ENCODE measurements at regions not wholly inside any gene's neighbourhood (a gene's known extent, or its start where the extent isn't known, plus 50 kb on each side); places are given as distances from the start of the nearest gene placed in this dataset.
"Not testable (repeated sequence)": the region's sequence is repeated elsewhere in the genome, so short reads cannot be mapped to it uniquely, and the experiment has no call there.

DNA sequence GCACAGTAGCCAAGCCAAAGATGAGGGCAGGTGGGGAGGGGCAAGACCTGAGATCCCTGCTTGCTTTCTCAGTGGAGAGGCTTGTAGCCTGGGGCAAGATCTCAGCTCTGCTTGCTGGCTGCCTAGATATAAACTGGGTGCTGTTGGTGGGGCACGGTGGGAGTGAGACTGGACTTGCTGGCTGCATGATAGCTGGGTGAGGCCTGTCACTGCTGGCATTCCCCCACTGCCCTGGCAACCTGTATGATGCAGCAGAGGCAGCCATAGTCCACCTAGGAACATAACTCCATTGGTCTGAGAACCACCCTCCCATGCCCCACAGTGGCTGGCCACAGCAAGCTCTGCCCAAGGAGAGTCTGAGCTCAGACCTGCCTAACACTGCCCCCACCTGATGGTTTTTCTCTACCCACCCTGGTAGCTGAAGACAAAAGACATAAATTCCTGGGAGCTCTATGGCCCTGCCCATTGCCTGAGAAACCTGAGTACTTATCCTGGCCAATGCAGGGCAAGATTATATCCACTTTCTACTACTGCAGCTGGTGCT is 261.9 kb upstream of the DEPDC1 start:
- Histone ChIP-seq H3K4me1 (ENCODE audit: insufficient read depth, low read length) (no peaks in the 10 kb centered on the region), H3K4me3 (ENCODE audit: low read length) (no peak overlapping the region), H3K9me3 (ENCODE audit: low read length) (no peaks in the 10 kb centered on the region), H2AFZ (ENCODE audit: low read depth, low read length) (no peak overlapping the region), H3K27me3 (ENCODE audit: insufficient read depth, low read length) (no peaks in the 10 kb centered on the region), H3K36me3 (ENCODE audit: insufficient read depth, low read length) (no peaks in the 10 kb centered on the region)

DNA sequence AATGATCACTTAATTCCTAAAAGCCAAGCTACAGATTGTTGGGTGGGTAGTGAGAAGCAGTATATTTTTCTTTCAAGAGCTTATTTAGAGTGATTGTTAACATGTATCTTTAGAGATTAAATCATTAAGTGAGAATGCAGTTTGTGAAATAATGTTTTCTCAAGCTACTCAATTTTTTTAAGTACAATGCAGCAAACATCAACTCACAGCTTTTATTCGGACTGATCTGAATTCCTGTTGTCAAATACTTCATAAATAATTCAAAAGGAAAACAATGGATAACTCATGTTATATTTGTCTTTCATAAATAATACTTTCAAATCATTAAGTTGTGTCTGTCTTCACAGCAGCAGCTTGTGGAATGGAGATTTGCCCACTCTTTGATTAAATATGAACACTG is 271.1 kb upstream of the DEPDC1 start:
- no peak overlapping the region for H2AFZ ChIP-seq (ENCODE audit: low read depth, low read length)

DNA sequence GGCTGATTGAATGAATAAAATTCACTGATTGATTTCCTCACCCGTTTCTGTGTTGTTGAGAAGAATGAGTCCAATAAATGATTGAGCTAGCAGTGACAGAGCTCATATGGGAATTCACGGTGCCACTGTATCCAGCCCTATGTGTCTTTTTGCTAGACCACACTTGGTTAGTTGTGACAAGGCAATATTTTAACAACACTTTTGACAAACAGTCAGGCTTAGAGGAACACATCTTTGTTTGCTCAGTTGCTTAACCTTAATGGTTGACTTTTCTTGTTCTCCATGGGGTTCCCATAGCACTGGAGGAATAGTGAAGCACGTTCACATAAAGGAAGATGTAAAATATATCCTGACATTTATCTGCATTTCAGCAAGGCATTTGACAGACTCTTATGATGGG is 273.9 kb upstream of the DEPDC1 start:
- Histone ChIP-seq H3K9me3 (ENCODE audit: low read length) (no peaks in the 10 kb centered on the region), H3K27me3 (ENCODE audit: insufficient read depth, low read length) (no peaks in the 10 kb centered on the region), H3K36me3 (ENCODE audit: insufficient read depth, low read length) (no peaks in the 10 kb centered on the region), H3K4me1 (ENCODE audit: insufficient read depth, low read length) (no peaks in the 10 kb centered on the region), H2AFZ (ENCODE audit: low read depth, low read length) (no peak overlapping the region), H3K4me3 (ENCODE audit: low read length) (no peak overlapping the region)

More for the DNA sequence above, 271.1 kb upstream of the DEPDC1 start:
- Histone ChIP-seq H3K4me1 (ENCODE audit: insufficient read depth, low read length) (no peaks in the 10 kb centered on the region), H3K36me3 (ENCODE audit: insufficient read depth, low read length) (no peaks in the 10 kb centered on the region), H3K27me3 (ENCODE audit: insufficient read depth, low read length) (no peaks in the 10 kb centered on the region), H3K9me3 (ENCODE audit: low read length) (no peaks in the 10 kb centered on the region), H3K4me3 (ENCODE audit: low read length) (no peak overlapping the region)

DNA sequence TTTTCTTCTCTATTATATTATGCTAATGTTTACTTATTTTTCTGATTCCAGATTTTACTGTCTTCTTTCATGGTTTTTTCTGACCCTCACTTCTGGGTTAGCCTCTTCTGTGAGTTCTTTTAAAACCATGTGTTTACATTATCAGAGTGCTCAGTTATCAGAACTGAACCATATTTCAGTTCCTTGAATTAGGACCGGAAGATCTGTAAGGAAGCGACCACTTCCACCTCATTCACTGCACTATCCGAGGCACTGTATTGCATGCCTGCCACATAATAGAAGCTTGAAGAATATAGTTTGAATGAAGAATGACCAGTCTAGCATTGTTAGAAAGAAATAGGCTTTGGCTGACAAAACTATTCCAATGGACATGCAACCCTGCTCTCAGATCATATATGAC is 281.0 kb upstream of the DEPDC1 start:
- H2AFZ ChIP-seq (ENCODE audit: low read depth, low read length): no peak overlapping the region
- H3K4me3 ChIP-seq (ENCODE audit: low read length): no peak overlapping the region
- no peaks in the 10 kb centered on the region for H3K36me3 ChIP-seq (ENCODE audit: insufficient read depth, low read length)
- no peaks in the 10 kb centered on the region for H3K4me1 ChIP-seq (ENCODE audit: insufficient read depth, low read length)
- no peaks in the 10 kb centered on the region for H3K27me3 ChIP-seq (ENCODE audit: insufficient read depth, low read length)
- no peaks in the 10 kb centered on the region for H3K9me3 ChIP-seq (ENCODE audit: low read length)

DNA sequence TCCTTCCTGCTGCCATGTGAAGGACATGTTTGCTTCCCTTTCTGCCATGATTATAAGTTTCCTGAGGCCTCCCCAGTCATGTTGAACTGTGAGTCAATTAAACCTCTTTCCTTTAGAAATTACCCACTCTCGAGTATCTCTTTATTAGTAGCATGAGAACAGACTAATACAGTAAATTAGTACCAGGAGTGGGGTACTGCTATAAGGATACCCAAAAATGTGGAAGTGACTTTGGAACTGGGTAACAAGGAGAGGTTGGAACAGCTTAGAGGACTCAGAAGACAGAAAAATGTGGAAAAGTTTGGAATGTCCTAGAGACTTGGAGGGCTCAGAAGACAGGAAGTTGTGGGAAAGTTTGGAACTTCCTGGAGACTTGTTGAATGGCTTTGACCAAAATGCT is 283.0 kb upstream of the DEPDC1 start:
- H3K36me3 ChIP-seq (ENCODE audit: insufficient read depth, low read length); H3K27me3 ChIP-seq (ENCODE audit: insufficient read depth, low read length); H3K4me3 ChIP-seq (ENCODE audit: low read length); H3K4me1 ChIP-seq (ENCODE audit: insufficient read depth, low read length); H2AFZ ChIP-seq (ENCODE audit: low read depth, low read length); H3K9me3 ChIP-seq (ENCODE audit: low read length): not testable (repeated sequence)

DNA sequence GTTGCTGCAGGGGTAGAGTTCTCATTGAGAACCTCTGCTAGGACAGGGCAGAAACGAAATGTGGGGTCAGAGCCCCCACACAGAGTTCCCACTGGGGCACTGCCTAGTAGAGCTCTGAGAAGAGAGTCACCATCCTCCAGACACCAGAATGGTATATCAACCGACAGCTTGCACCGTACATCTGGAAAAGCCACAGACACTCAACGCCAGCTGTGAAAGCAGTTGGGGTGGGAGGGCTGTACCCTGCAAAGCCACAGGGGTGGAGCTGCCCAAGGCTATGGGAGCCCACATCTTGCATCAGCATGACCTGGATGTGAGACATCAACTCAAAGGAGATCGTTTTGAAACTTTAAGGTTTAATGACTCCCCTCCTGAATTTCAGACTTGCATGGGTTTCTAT is 284.0 kb upstream of the DEPDC1 start:
- Histone ChIP-seq H3K4me3 (ENCODE audit: low read length) (no peak overlapping the region), H3K4me1 (ENCODE audit: insufficient read depth, low read length) (no peaks in the 10 kb centered on the region), H3K36me3 (ENCODE audit: insufficient read depth, low read length) (no peaks in the 10 kb centered on the region), H3K9me3 (ENCODE audit: low read length) (no peaks in the 10 kb centered on the region), H2AFZ (ENCODE audit: low read depth, low read length) (no peak overlapping the region), H3K27me3 (ENCODE audit: insufficient read depth, low read length) (no peaks in the 10 kb centered on the region)

DNA sequence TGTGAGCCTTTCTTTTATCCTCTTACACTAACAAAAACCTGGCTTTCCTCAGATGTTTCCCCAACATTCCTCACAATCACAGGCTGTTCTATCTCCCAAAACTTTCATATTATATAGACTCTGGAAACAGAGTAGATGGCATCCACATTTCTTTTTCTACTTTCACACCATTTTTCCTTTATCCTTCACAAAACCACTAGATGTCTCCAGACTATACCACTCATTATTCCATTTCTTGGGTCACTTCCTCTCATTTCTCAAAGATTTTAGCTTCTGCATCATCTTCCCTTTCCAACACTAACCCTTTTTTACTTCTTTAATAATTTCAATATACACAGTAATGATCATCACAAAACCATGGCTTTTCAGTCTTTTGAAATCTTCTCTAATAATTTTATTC is 286.0 kb upstream of the DEPDC1 start:
- Histone ChIP-seq H3K4me1 (ENCODE audit: insufficient read depth, low read length) (no peaks in the 10 kb centered on the region), H3K4me3 (ENCODE audit: low read length) (no peak overlapping the region), H3K36me3 (ENCODE audit: insufficient read depth, low read length) (no peaks in the 10 kb centered on the region), H2AFZ (ENCODE audit: low read depth, low read length) (no peak overlapping the region), H3K27me3 (ENCODE audit: insufficient read depth, low read length) (no peaks in the 10 kb centered on the region), H3K9me3 (ENCODE audit: low read length) (no peaks in the 10 kb centered on the region)

DNA sequence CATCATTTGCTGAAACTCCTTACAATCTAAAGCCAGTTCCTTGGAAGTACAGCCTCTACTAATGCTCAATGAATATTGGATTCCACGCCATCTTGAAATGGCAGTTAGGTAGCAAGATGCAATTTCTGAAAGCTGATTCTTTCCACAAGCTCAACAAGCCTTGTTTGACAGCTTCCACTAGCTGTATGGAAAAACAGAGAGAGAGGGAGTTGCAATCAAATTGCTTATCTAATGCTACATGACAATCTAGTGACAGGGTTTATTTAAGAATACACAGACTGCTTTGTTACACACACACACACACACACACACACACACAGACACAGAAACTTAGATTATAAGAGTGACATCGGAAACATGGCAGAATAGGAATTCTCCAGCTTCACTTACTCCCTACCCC is 288.4 kb upstream of the DEPDC1 start:
- Histone ChIP-seq H3K9me3 (ENCODE audit: low read length) (no peaks in the 10 kb centered on the region), H3K4me1 (ENCODE audit: insufficient read depth, low read length) (no peaks in the 10 kb centered on the region), H3K27me3 (ENCODE audit: insufficient read depth, low read length) (no peaks in the 10 kb centered on the region), H2AFZ (ENCODE audit: low read depth, low read length) (no peak overlapping the region), H3K36me3 (ENCODE audit: insufficient read depth, low read length) (no peaks in the 10 kb centered on the region), H3K4me3 (ENCODE audit: low read length) (no peak overlapping the region)

DNA sequence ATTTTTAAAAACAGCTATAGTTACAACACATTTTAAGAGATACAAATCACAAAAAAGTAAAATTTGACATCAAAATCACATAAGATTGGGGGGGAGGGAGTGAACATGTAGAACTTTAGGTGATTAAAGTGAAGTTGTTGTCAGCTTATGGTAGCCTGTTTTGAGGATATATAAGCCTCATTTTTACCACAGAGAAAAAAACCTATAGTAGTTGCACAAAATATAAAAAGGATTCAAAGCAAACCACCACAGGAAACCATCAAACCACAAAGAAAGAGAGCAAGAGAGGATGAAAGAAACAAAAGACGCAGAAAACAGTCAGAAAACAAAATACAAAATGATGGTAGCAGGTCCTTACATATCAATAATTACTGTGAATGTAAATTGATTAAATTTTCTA is 291.9 kb upstream of the DEPDC1 start:
- Histone ChIP-seq H2AFZ (ENCODE audit: low read depth, low read length) (no peak overlapping the region), H3K4me3 (ENCODE audit: low read length) (no peak overlapping the region), H3K4me1 (ENCODE audit: insufficient read depth, low read length) (no peaks in the 10 kb centered on the region), H3K27me3 (ENCODE audit: insufficient read depth, low read length) (no peaks in the 10 kb centered on the region), H3K9me3 (ENCODE audit: low read length) (no peaks in the 10 kb centered on the region), H3K36me3 (ENCODE audit: insufficient read depth, low read length) (no peaks in the 10 kb centered on the region)

DNA sequence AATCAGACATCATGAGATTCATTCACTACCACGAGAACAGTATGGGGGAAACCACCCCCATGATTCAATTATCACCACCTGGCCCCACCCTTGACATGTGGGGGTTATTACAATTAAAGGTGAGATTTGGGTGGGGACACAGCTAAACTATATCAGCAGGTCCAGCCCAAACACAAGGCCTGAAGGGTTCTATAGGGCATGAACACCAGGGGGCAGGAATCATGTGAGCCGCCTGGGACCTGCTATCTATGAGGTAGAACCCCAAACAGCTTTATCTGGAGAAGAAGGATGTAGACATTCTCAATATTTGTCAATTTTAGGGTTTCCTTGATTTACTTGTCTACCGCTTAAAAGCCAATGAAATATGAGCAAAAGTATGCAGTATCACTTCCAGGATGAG is 294.9 kb upstream of the DEPDC1 start:
- Histone ChIP-seq H3K36me3 (ENCODE audit: insufficient read depth, low read length) (no peaks in the 10 kb centered on the region), H2AFZ (ENCODE audit: low read depth, low read length) (no peak overlapping the region), H3K27me3 (ENCODE audit: insufficient read depth, low read length) (no peaks in the 10 kb centered on the region), H3K4me3 (ENCODE audit: low read length) (no peak overlapping the region), H3K9me3 (ENCODE audit: low read length) (no peaks in the 10 kb centered on the region), H3K4me1 (ENCODE audit: insufficient read depth, low read length) (no peaks in the 10 kb centered on the region)

DNA sequence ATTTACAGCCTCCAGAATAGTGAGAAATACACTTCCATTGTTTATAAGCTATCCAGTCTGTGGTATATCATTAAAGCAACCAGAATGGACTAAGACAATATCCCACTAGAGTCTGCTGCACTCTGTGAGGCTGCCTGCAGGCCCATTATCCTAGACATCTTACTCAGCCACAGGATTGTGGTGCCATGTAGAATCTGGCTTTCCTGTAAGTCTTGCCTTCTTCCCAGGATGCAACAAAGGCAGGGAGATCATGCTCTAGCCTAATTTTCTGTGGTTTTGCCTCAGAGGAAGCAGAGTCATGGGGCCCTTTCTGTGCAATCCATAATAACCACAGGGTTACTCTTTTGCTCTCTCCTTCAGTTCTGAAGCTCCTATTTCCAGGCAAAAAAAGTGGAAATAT is 299.1 kb upstream of the DEPDC1 start:
- Histone ChIP-seq H3K4me1 (ENCODE audit: insufficient read depth, low read length) (peaks cover 11% of the 10 kb centered on the region), H3K4me3 (ENCODE audit: low read length) (no peak overlapping the region), H3K36me3 (ENCODE audit: insufficient read depth, low read length) (no peaks in the 10 kb centered on the region), H3K27me3 (ENCODE audit: insufficient read depth, low read length) (no peaks in the 10 kb centered on the region), H3K9me3 (ENCODE audit: low read length) (no peaks in the 10 kb centered on the region), H2AFZ (ENCODE audit: low read depth, low read length) (no peak overlapping the region)

DNA sequence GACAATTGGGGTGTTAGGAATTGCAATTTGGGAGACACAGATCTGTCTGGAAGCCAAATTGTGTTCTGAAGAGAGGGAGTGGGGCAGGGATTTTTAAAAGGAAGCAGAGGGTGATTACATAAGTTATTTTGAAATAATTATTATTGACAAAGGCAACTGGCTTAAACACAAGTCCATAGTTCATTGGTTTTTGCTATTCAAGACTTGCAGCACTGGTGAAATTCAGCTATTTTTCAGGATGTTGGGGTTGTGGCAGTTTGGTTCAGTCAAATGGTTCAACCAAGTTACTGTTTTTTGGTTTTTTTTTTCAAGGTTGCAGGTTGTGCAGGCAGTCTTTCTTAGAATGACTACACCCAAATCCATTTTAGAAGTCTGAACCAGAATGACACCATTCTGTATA is 300.0 kb upstream of the DEPDC1 start:
- H3K36me3 ChIP-seq (ENCODE audit: insufficient read depth, low read length): no peaks in the 10 kb centered on the region
- H3K9me3 ChIP-seq (ENCODE audit: low read length): no peaks in the 10 kb centered on the region
- peaks cover 11% of the 10 kb centered on the region for H3K4me1 ChIP-seq (ENCODE audit: insufficient read depth, low read length)
- no peaks in the 10 kb centered on the region for H3K27me3 ChIP-seq (ENCODE audit: insufficient read depth, low read length)
- no peak overlapping the region for H2AFZ ChIP-seq (ENCODE audit: low read depth, low read length)
- no peak overlapping the region for H3K4me3 ChIP-seq (ENCODE audit: low read length)

DNA sequence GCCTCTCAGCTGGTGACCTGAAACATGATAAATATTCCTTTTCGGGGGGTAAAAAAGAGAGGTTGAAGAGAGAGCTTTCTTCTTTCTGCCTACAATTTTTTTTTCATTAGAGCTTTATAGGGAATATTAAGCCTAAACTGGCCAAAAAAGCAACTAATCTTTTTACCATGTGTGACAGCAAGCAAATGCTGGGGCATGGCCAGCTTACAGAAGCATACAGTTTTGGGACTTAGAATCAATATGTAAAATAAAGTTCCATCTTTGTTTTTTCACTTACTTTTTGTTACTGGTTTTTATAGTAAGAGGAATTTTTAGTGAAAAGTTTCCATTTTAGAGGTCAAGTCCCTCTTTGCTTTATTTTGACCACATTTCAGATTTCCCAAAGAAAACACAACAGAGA is 301.2 kb upstream of the DEPDC1 start:
- Histone ChIP-seq H3K27me3 (ENCODE audit: insufficient read depth, low read length) (no peaks in the 10 kb centered on the region), H3K4me1 (ENCODE audit: insufficient read depth, low read length) (peaks cover 11% of the 10 kb centered on the region), H2AFZ (ENCODE audit: low read depth, low read length) (no peak overlapping the region), H3K4me3 (ENCODE audit: low read length) (no peak overlapping the region), H3K36me3 (ENCODE audit: insufficient read depth, low read length) (no peaks in the 10 kb centered on the region), H3K9me3 (ENCODE audit: low read length) (no peaks in the 10 kb centered on the region)

DNA sequence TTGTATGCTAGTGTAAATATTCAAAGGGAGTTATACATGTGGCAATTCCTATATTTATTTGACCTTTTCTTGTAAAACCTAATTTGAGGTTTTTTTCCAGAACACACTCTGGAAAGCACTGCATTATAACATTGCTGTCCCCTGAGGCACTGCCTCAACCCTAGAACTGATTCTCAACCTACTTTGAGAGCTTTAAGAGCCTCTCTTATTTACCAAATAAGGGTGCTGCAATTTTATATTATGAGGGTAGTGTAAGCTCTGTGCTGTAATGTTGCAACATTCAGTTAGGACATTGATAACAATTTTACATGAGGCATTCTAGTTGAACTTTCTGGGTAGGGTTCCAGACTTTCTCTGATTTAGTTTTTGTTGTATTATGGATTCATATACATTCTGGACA is 302.2 kb upstream of the DEPDC1 start:
- no peaks in the 10 kb centered on the region for H3K27me3 ChIP-seq (ENCODE audit: insufficient read depth, low read length)
- no peak overlapping the region for H2AFZ ChIP-seq (ENCODE audit: low read depth, low read length)

More for the DNA sequence above, 302.2 kb upstream of the DEPDC1 start:
- no peaks in the 10 kb centered on the region for H3K9me3 ChIP-seq (ENCODE audit: low read length)
- no peaks in the 10 kb centered on the region for H3K36me3 ChIP-seq (ENCODE audit: insufficient read depth, low read length)
- H3K4me1 ChIP-seq (ENCODE audit: insufficient read depth, low read length): peaks cover 11% of the 10 kb centered on the region
- H3K4me3 ChIP-seq (ENCODE audit: low read length): no peak overlapping the region

All from neuron (in vitro differentiated cells).